Lower lobe of right lung (tissue), 2 donors: ENCODE measurements at regions not wholly inside any gene's neighbourhood (a gene's known extent, or its start where the extent isn't known, plus 50 kb on each side); places are given as distances from the start of the nearest gene placed in this dataset.

Experiments used
- ATAC-seq, 2 donors: fragments of 200-7000 bp; cut with Tn5 transposase; one replicate each; pipeline ENCODE4 v1.9.1; 2020 to 2022; ENCODE audit warnings: mild to moderate bottlenecking in 2 of 2, moderate library complexity in 2 of 2
- DNase-seq: peaks from one replicate; pipeline ENCODE4 v3.0.0-alpha.2; 2020
- H3K27ac ChIP-seq: fragments of 200-600 bp; one replicate; pipeline ENCODE4 v1.8.0; 2022
- H3K27me3 ChIP-seq: fragments of 200-600 bp; one replicate; pipeline ENCODE4 v1.8.0; 2022; ENCODE audit warnings: low read depth
- H3K36me3 ChIP-seq: fragments of 200-600 bp; one replicate; pipeline ENCODE4 v1.8.0; 2022; ENCODE audit warnings: mild to moderate bottlenecking
- H3K4me1 ChIP-seq: fragments of 200-600 bp; one replicate; pipeline ENCODE4 v1.8.0; 2022
- H3K4me3 ChIP-seq: fragments of 200-600 bp; one replicate; pipeline ENCODE4 v1.8.0; 2022; ENCODE audit warnings: mild to moderate bottlenecking
- H3K9me3 ChIP-seq: fragments of 200-600 bp; one replicate; pipeline ENCODE4 v1.8.0; 2022
- intact Hi-C: fragments of 100-400 bp; cut with DNase I; formaldehyde crosslinking; loops from one replicate; pipeline ENCODE4 v1.11.0; 2022
- TF ChIP-seq, protein P1 (sequence below): fragments of 200-600 bp; IDR thresholded peaks from one replicate; pipeline ENCODE4 v1.8.0; 2022; ENCODE audit warnings: antibody characterized with exemption, mild to moderate bottlenecking
- donor health status: DM: no; HTN: yes; CAD: no; lungs with severe emphysema.

GRCh38 chr4:171279131-171279530, 534.1 kb upstream of the GALNTL6 start:
- intact Hi-C loops, result no loop called here
- TF ChIP-seq, protein P1, sequence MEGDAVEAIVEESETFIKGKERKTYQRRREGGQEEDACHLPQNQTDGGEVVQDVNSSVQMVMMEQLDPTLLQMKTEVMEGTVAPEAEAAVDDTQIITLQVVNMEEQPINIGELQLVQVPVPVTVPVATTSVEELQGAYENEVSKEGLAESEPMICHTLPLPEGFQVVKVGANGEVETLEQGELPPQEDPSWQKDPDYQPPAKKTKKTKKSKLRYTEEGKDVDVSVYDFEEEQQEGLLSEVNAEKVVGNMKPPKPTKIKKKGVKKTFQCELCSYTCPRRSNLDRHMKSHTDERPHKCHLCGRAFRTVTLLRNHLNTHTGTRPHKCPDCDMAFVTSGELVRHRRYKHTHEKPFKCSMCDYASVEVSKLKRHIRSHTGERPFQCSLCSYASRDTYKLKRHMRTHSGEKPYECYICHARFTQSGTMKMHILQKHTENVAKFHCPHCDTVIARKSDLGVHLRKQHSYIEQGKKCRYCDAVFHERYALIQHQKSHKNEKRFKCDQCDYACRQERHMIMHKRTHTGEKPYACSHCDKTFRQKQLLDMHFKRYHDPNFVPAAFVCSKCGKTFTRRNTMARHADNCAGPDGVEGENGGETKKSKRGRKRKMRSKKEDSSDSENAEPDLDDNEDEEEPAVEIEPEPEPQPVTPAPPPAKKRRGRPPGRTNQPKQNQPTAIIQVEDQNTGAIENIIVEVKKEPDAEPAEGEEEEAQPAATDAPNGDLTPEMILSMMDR, result no peak
- no peaks in the 10 kb centered on the region for H3K9me3 ChIP-seq
- no peak for DNase-seq
- H3K4me3 ChIP-seq, result no peak overlapping the region
- H3K4me1 ChIP-seq, result no peaks in the 10 kb centered on the region
- no peaks in the 10 kb centered on the region for H3K36me3 ChIP-seq
- H3K27me3 ChIP-seq, result no peaks in the 10 kb centered on the region
- no peak for ATAC-seq
- no peak overlapping the region for H3K27ac ChIP-seq

GRCh38 chr4:171266671-171267070, 546.5 kb upstream of the GALNTL6 start:
- no peak overlapping the region for H3K4me3 ChIP-seq
- no peaks in the 10 kb centered on the region for H3K36me3 ChIP-seq
- DNase-seq (no peak), ATAC-seq (no peak)
- intact Hi-C loops, result no loop called here
- H3K27me3 ChIP-seq, result no peaks in the 10 kb centered on the region
- TF ChIP-seq, protein P1, result no peak
- H3K9me3 ChIP-seq, result no peaks in the 10 kb centered on the region
- no peaks in the 10 kb centered on the region for H3K4me1 ChIP-seq
- no peak overlapping the region for H3K27ac ChIP-seq

DNA sequence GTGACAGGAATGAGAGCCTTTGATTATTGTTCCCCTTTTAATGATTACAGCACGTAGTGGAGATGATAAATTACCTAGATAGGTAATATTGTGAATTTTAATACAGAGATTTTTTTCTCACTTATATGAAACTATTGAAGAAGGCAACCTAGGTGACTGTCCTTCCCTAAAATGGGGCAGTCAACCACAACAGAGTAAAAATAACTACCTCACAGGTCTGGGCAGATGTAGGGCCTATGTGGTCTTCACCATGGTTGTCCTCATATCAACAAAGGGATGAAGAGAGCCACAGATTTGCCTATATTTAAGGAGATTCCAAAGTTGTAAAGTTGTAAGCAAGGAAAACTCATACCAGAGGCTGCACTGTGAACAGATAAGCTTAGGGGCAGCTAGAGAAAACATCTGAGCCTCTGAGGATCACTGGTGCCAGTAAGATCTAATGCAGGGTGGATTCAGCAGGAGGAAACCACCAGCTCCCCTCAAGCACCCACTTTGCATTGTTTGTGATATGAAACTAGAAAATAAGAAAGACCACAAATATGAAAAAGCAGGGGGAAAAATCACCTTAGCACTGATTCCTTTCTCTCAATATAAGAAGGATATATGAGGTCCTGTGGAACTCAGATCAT, 547.9 kb upstream of the GALNTL6 start:
- Histone ChIP-seq H3K27ac (no peak overlapping the region), H3K9me3 (no peaks in the 10 kb centered on the region), H3K36me3 (no peaks in the 10 kb centered on the region), H3K27me3 (no peaks in the 10 kb centered on the region), H3K4me3 (no peak overlapping the region), H3K4me1 (no peaks in the 10 kb centered on the region)
- intact Hi-C loops, result no loop called here
- no peak for DNase-seq
- TF ChIP-seq, protein P1, result no peak
- ATAC-seq, result no peak

DNA sequence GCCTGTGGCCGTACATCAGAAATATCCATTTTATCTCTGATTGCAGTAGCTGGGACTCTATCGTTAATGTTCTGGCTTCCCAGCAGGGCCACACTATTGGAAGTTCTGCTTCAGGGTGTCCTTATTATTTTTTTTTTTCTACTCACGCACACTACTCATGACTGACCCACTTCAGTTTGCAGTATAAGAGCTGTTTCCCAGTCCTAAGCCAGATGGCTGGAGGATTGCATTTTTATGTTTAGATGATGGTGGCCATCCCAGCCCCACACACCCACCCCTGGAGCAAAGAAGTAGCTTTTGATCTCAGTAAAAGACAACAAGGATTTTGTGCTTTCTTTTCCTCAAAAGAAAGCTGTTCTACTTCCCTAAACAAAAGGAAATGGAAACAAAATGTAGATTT, 557.0 kb upstream of the GALNTL6 start:
- TF ChIP-seq, protein P1, result no peak
- no peak for ATAC-seq
- H3K9me3 ChIP-seq, result no peaks in the 10 kb centered on the region
- no peak for DNase-seq
- H3K36me3 ChIP-seq, result no peaks in the 10 kb centered on the region
- H3K4me3 ChIP-seq, result no peak overlapping the region
- H3K27me3 ChIP-seq, result no peaks in the 10 kb centered on the region
- no peak overlapping the region for H3K27ac ChIP-seq
- no peaks in the 10 kb centered on the region for H3K4me1 ChIP-seq
- intact Hi-C loops, result no loop called here

DNA sequence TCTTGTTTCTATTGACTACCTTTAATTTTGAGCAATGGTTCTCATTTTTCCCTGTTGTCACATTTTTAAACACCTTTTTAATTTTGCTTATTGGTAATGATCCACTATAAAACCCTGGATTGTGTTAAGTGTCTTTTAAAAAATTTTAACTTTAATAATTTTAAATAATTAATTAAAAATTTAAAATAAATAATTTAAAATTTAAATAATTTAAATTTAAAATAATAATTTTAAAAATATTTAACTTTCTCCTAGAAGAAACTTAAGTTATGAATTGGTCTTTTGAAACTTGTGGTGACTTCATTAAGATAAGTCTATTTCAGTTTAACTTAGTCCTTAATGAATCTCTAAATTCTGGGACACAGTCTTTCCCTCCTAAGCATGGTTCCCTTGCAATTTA, 566.3 kb upstream of the GALNTL6 start:
- no peak for ATAC-seq
- Histone ChIP-seq H3K4me1 (no peaks in the 10 kb centered on the region), H3K27me3 (no peaks in the 10 kb centered on the region), H3K36me3 (no peaks in the 10 kb centered on the region), H3K4me3 (no peak overlapping the region), H3K9me3 (no peaks in the 10 kb centered on the region), H3K27ac (no peak overlapping the region)
- no peak for DNase-seq
- TF ChIP-seq, protein P1, result no peak
- intact Hi-C loops, result no loop called here
